Panc1 (cell line): ENCODE measurements at regions not wholly inside any gene's neighbourhood (a gene's known extent, or its start where the extent isn't known, plus 50 kb on each side); places are given as distances from the start of the nearest gene placed in this dataset.

Experiments
- ATAC-seq: fragments of 200-7000 bp; cut with Tn5 transposase; 2 replicates; pipeline ENCODE4 v1.9.1; 2020; ENCODE audit warnings: mild to moderate bottlenecking, moderate library complexity
- BruUV-seq: library from RNA; stranded (reverse); fragments of 400-500 nt; replicated peaks from 2 replicates; lab custom pipeline; 2021; lab: Mats Ljungman, UMichigan
- CTCF ChIA-PET: fragments of 300-600 bp; sonication (Branson Sonifier 250); formaldehyde crosslinking; loops from one replicate; lab custom pipeline; 2022; ENCODE audit warnings: antibody characterized with exemption; lab: Charles Lee
- POLR2A ChIA-PET: fragments of 300-600 bp; sonication (Branson Sonifier 250); formaldehyde crosslinking; loops from one replicate; lab custom pipeline; 2022; ENCODE audit warnings: antibody characterized with exemption; lab: Charles Lee
- DNase-seq: peaks from one replicate; pipeline ENCODE4 v3.0.0-alpha.2; 2010; ENCODE audit warnings: low read depth, low spot score
- H3K27ac ChIP-seq: 2 replicates; pipeline ENCODE4 v1.5.1; 2011; ENCODE audit warnings: mild to moderate bottlenecking, low read length, inconsistent platforms
- H3K27me3 ChIP-seq: fragments of 200-500 bp; sonication (Bioruptor generic); 2 replicates; pipeline ENCODE4 v1.6.0; 2014; ENCODE audit warnings: low read length, inconsistent platforms; ENCODE audit not compliant: control insufficient read depth, insufficient read depth
- H3K36me3 ChIP-seq: fragments of 200-500 bp; sonication (Bioruptor generic); 2 replicates; pipeline ENCODE4 v1.5.1; 2014; ENCODE audit warnings: inconsistent platforms, mild to moderate bottlenecking, low read length, moderate library complexity; ENCODE audit not compliant: control insufficient read depth, insufficient read depth
- H3K4me1 ChIP-seq: 2 replicates; pipeline ENCODE4 v1.5.1; 2011; ENCODE audit warnings: inconsistent platforms, mild to moderate bottlenecking, low read length, moderate library complexity; ENCODE audit not compliant: control insufficient read depth, insufficient read depth
- H3K4me3 ChIP-seq, 2 experiments: 2 replicates each; pipeline ENCODE4 v1.5.1; 2011 to 2012; ENCODE audit warnings: low read depth in 2 of 2, low read length in 2 of 2, mild to moderate bottlenecking in 2 of 2, inconsistent platforms in 1 of 2, moderate library complexity in 1 of 2
- H3K9me3 ChIP-seq: fragments of 200-500 bp; sonication (Bioruptor generic); 2 replicates; pipeline ENCODE4 v1.5.1; 2014; ENCODE audit warnings: low read depth, mild to moderate bottlenecking, inconsistent platforms, low read length, moderate library complexity; ENCODE audit not compliant: control insufficient read depth, insufficient read depth
- CTCF ChIP-seq: fragments of 450-650 bp; IDR thresholded peaks from 2 replicates; pipeline ENCODE4 v1.5.1; 2017; ENCODE audit warnings: mild to moderate bottlenecking
- POLR2AphosphoS5 ChIP-seq: IDR thresholded peaks from 2 replicates; pipeline ENCODE4 v1.6.1; 2012; ENCODE audit warnings: mild to moderate bottlenecking, low read depth, low read length, moderate library complexity
- REST ChIP-seq, 2 experiments: IDR thresholded peaks; 2 replicates each; pipeline ENCODE4 v1.6.1; 2011 to 2012; ENCODE audit warnings: low read depth in 2 of 2, control low read depth in 1 of 2, low read length in 1 of 2, mild to moderate bottlenecking in 1 of 2, moderate library complexity in 1 of 2; ENCODE audit not compliant: insufficient read depth in 1 of 2
- SIN3A ChIP-seq: IDR thresholded peaks from 2 replicates; pipeline ENCODE4 v1.6.1; 2012; ENCODE audit warnings: low read depth, mild to moderate bottlenecking, low read length, moderate library complexity, borderline replicate concordance; ENCODE audit not compliant: insufficient read depth
- TCF7L2 ChIP-seq: IDR thresholded peaks from 2 replicates; pipeline ENCODE4 v1.6.1; 2011; ENCODE audit warnings: mild to moderate bottlenecking, low read depth, low read length, inconsistent platforms
- in situ Hi-C: cut with HindIII; loops from 2 replicates; pipeline ENCODE4 v1.10.0; 2016; ENCODE audit warnings: low sequenced_read_pairs, low pct_unique_long_range_greater_than_20kb
- intact Hi-C: fragments of 100-400 bp; cut with micrococcal nuclease; formaldehyde crosslinking; loops from one replicate; pipeline ENCODE4 v1.10.0; 2022; ENCODE audit not compliant: unreplicated experiment

- BruUV-seq: no TSS peak
- ChIA-PET POLR2A (interaction anchor here (0.6 kb wide), 1 partner anchor 330 kb away, joined by 3 read pairs; no protein-coding TSS in a partner anchor), CTCF (no interaction called here)
Observed at GRCh38 chr4:43564107-43564506, 671.6 kb downstream of the GRXCR1 start.

GRCh38 chr4:43564591-43564990 lies 672.1 kb downstream of the GRXCR1 start:
- no peaks in the 10 kb centered on the region for H3K4me1 ChIP-seq
- no TSS peak for BruUV-seq
- in situ Hi-C loops: no loop called here
- CTCF ChIA-PET: no interaction called here
- DNase-seq (no peak), ATAC-seq (no peak)
- no peak overlapping the region for H3K4me3 ChIP-seq
- POLR2A ChIA-PET: interaction anchor here (0.6 kb wide), 1 partner anchor 331 kb away, joined by 3 read pairs; no protein-coding TSS in a partner anchor
- intact Hi-C loops: no loop called here
- no peaks in the 10 kb centered on the region for H3K36me3 ChIP-seq
- H3K27me3 ChIP-seq: no peaks in the 10 kb centered on the region
- TF ChIP-seq TCF7L2 (no peak), REST (IDR thresholded peaks at IDR 0.05; ENCODE audit: insufficient read depth in 1 of 2, low read depth in 2 of 2, low read length in 1 of 2) (no peak), POLR2AphosphoS5 (no peak), CTCF (no peak), SIN3A (no peak)
- no peaks in the 10 kb centered on the region for H3K9me3 ChIP-seq
- no peak overlapping the region for H3K27ac ChIP-seq

More at GRCh38 chr4:43564107-43564506, 671.6 kb downstream of the GRXCR1 start:
- DNase-seq (no peak), ATAC-seq (no peak)
- no peaks in the 10 kb centered on the region for H3K27me3 ChIP-seq
- no peak overlapping the region for H3K27ac ChIP-seq
- TF ChIP-seq REST (IDR thresholded peaks at IDR 0.05; ENCODE audit: insufficient read depth in 1 of 2, low read depth in 2 of 2, low read length in 1 of 2) (no peak), POLR2AphosphoS5 (no peak), CTCF (no peak), TCF7L2 (no peak), SIN3A (no peak)
- in situ Hi-C loops (no loop called here), intact Hi-C loops (no loop called here)
- no peak overlapping the region for H3K4me3 ChIP-seq
- no peaks in the 10 kb centered on the region for H3K36me3 ChIP-seq
- H3K9me3 ChIP-seq: no peaks in the 10 kb centered on the region
- H3K4me1 ChIP-seq: no peaks in the 10 kb centered on the region
